ENCODE measurements at regions not wholly inside any gene's neighbourhood (a gene's known extent, or its start where the extent isn't known, plus 50 kb on each side); places are given as distances from the start of the nearest gene placed in this dataset.

DNA sequence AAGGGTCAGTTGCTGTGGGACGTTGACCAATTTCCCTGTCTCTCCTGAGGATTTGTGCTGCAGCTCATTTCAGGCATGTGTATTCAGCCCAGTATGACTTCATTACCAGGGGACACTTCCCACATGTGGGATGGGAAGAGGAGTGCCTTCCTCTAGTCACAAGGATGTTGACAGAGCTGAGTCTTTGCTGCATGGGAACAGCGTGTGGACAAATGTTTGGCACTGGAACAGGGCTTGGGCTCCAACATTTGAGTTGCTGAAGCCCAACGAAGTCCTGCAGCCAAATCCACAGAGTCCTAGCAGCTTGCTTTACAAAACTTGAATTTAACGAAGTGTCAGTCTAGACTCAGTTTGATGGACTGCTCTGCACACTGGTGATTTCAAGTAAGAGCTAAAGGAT, 283.2 kb downstream of the SH3GL2 start:
- H3K4me2 ChIP-seq (ENCODE audit: low read length) = no peak overlapping the region

DNA sequence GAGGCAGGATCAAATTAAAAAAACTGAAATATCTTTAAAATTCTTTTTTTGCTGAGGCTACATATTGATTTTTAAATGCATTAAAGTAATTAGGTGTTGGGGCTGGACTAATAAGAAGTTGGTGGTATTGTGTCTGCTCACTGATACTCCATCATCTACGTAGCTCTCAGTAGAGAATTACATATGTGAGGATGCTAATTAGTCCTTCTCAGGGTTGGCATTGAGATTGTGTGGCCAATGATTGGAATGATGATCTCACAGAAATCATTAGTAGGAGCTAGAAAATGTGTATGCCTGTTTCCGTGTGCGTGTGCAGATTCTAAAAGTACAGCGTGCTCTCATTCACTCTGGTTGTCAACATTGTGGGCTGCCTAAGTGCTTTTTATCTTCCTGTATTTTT, 283.8 kb downstream of the SH3GL2 start:
- Histone ChIP-seq H3K36me3 (ENCODE audit: control insufficient read depth, low read length) (no peaks in the 10 kb centered on the region), H3K27ac (ENCODE audit: low read depth, low read length) (no peak overlapping the region), H4K20me1 (ENCODE audit: control insufficient read depth, insufficient read depth, low read depth, low read length) (no peaks in the 10 kb centered on the region), H3K4me1 (ENCODE audit: control insufficient read depth, low read length) (no peaks in the 10 kb centered on the region), H3K4me2 (ENCODE audit: low read length) (no peak overlapping the region), H3F3A (ENCODE audit: control insufficient read depth, insufficient read depth) (no peaks in the 10 kb centered on the region), H3K9me3 (ENCODE audit: control insufficient read depth, insufficient read depth, low read length) (no peaks in the 10 kb centered on the region), H3K27me3 (ENCODE audit: control insufficient read depth, low read length) (no peaks in the 10 kb centered on the region), H3K9me2 (replicated peaks; ENCODE audit: control insufficient read depth, low read length) (no peaks in the 10 kb centered on the region), H3K79me2 (ENCODE audit: control insufficient read depth, low read length) (no peaks in the 10 kb centered on the region), H3K4me3 (ENCODE audit: low read length) (no peak overlapping the region)
- TF ChIP-seq, protein P1, sequence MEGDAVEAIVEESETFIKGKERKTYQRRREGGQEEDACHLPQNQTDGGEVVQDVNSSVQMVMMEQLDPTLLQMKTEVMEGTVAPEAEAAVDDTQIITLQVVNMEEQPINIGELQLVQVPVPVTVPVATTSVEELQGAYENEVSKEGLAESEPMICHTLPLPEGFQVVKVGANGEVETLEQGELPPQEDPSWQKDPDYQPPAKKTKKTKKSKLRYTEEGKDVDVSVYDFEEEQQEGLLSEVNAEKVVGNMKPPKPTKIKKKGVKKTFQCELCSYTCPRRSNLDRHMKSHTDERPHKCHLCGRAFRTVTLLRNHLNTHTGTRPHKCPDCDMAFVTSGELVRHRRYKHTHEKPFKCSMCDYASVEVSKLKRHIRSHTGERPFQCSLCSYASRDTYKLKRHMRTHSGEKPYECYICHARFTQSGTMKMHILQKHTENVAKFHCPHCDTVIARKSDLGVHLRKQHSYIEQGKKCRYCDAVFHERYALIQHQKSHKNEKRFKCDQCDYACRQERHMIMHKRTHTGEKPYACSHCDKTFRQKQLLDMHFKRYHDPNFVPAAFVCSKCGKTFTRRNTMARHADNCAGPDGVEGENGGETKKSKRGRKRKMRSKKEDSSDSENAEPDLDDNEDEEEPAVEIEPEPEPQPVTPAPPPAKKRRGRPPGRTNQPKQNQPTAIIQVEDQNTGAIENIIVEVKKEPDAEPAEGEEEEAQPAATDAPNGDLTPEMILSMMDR (IDR thresholded peaks at IDR 0.05; ENCODE audit: low read depth, low read length, poor library complexity, severe bottlenecking) = no peak

More for the DNA sequence above, 283.2 kb downstream of the SH3GL2 start:
- H4K20me1 ChIP-seq (ENCODE audit: control insufficient read depth, insufficient read depth, low read depth, low read length) = no peaks in the 10 kb centered on the region
- no peaks in the 10 kb centered on the region for H3K79me2 ChIP-seq (ENCODE audit: control insufficient read depth, low read length)
- no peak overlapping the region for H3K4me3 ChIP-seq (ENCODE audit: low read length)
- TF ChIP-seq, protein P1 (IDR thresholded peaks at IDR 0.05; ENCODE audit: low read depth, low read length, poor library complexity, severe bottlenecking) = no peak
- no peak for TF ChIP-seq EZH2phosphoT487 (IDR thresholded peaks at IDR 0.05; ENCODE audit: borderline replicate concordance, low read length)
- H3F3A ChIP-seq (ENCODE audit: control insufficient read depth, insufficient read depth) = no peaks in the 10 kb centered on the region
- no peaks in the 10 kb centered on the region for H3K9me2 ChIP-seq (replicated peaks; ENCODE audit: control insufficient read depth, low read length)
- no peaks in the 10 kb centered on the region for H3K9me3 ChIP-seq (ENCODE audit: control insufficient read depth, insufficient read depth, low read length)
- H3K27me3 ChIP-seq (ENCODE audit: control insufficient read depth, low read length) = no peaks in the 10 kb centered on the region
- no peaks in the 10 kb centered on the region for H3K4me1 ChIP-seq (ENCODE audit: control insufficient read depth, low read length)
- no peaks in the 10 kb centered on the region for H3K36me3 ChIP-seq (ENCODE audit: control insufficient read depth, low read length)
- no peak overlapping the region for H3K27ac ChIP-seq (ENCODE audit: low read depth, low read length)

DNA sequence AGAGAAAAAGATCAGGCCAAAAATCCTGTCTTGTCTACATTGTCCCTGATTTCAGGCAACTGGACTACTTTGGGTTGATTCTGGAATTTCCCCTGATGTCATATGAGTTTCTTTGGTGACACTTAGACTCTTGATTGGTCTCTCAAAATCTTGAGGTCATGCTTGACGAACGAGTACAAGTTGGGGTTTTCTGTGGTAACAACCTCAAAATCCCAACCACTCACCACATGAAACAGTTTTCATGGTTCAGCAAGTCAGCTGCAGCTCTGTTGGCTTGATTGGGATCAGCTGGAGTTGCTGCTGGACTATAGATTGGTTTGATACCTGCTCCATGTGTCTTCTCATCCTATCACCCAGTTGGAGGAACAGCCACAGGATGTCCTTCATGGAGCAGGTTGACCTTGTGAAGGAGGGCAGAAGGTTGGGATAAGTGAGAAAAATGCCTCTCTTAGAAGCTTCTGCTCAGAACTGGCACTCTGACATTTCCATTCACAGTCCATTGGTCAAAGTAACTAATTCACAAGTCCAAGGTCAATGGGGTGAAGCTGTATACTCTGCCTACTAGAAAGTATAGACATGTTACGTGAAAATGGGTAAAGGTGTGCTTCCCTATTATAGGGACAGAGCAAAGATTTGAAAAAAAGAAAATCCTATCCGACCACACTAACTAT, 284.5 kb downstream of the SH3GL2 start:
- Histone ChIP-seq H3K36me3 (ENCODE audit: control insufficient read depth, low read length) (no peaks in the 10 kb centered on the region), H3K4me3 (ENCODE audit: low read length) (no peak overlapping the region), H3K9me2 (replicated peaks; ENCODE audit: control insufficient read depth, low read length) (no peaks in the 10 kb centered on the region), H3K9me3 (ENCODE audit: control insufficient read depth, insufficient read depth, low read length) (no peaks in the 10 kb centered on the region), H4K20me1 (ENCODE audit: control insufficient read depth, insufficient read depth, low read depth, low read length) (no peaks in the 10 kb centered on the region), H3K4me1 (ENCODE audit: control insufficient read depth, low read length) (no peaks in the 10 kb centered on the region), H3K4me2 (ENCODE audit: low read length) (no peak overlapping the region), H3K27ac (ENCODE audit: low read depth, low read length) (no peak overlapping the region), H3F3A (ENCODE audit: control insufficient read depth, insufficient read depth) (no peaks in the 10 kb centered on the region), H3K79me2 (ENCODE audit: control insufficient read depth, low read length) (no peaks in the 10 kb centered on the region), H3K27me3 (ENCODE audit: control insufficient read depth, low read length) (no peaks in the 10 kb centered on the region)
- TF ChIP-seq, protein P1 (IDR thresholded peaks at IDR 0.05; ENCODE audit: low read depth, low read length, poor library complexity, severe bottlenecking) = no peak
- no peak for TF ChIP-seq EZH2phosphoT487 (IDR thresholded peaks at IDR 0.05; ENCODE audit: borderline replicate concordance, low read length)

All from DOHH2 (cell line).